Keratinocyte (primary cell): ENCODE measurements at regions not wholly inside any gene's neighbourhood (a gene's known extent, or its start where the extent isn't known, plus 50 kb on each side); places are given as distances from the start of the nearest gene placed in this dataset.
A peak's percentile ranks its signal among the peaks of the same experiment; 100 is the strongest.

Experiments
- DNase-seq: peaks from one replicate; pipeline ENCODE4 v3.0.0-alpha.2; 2011; ENCODE audit warnings: low read depth, missing footprints, low spot score
- FAIRE-seq: peaks from 2 replicates; lab custom pipeline; 2011; peaks lifted over from hg19 to GRCh38; lab: Jason Lieb, UNC
- H2AFZ ChIP-seq: 2 replicates; pipeline ENCODE4 v1.6.0; 2012; ENCODE audit warnings: low read length, control low read depth, inconsistent platforms; ENCODE audit not compliant: control insufficient read depth
- H3K27ac ChIP-seq: 2 replicates; pipeline ENCODE4 v1.5.1; 2011; ENCODE audit warnings: low read length; ENCODE audit not compliant: control insufficient read depth, insufficient read depth
- H3K27me3 ChIP-seq: 3 replicates; pipeline ENCODE4 v1.6.0; 2011; ENCODE audit warnings: low read length; ENCODE audit not compliant: control insufficient read depth, insufficient read depth; ENCODE audit errors: extremely low read depth
- H3K36me3 ChIP-seq, 2 experiments: 2 replicates in 1 of 2; 3 replicates in 1 of 2; pipeline ENCODE4 v1.5.1; 2011; ENCODE audit warnings: low read length in 2 of 2, mild to moderate bottlenecking in 1 of 2; ENCODE audit not compliant: control insufficient read depth in 2 of 2, insufficient read depth in 2 of 2; ENCODE audit errors: extremely low read depth in 1 of 2
- H3K4me1 ChIP-seq: 3 replicates; pipeline ENCODE4 v1.5.1; 2011; ENCODE audit warnings: low read length; ENCODE audit not compliant: control insufficient read depth, insufficient read depth; ENCODE audit errors: extremely low read depth
- H3K4me2 ChIP-seq: 3 replicates; pipeline ENCODE4 v1.6.0; 2011; ENCODE audit warnings: low read depth, low read length; ENCODE audit not compliant: control insufficient read depth, insufficient read depth; ENCODE audit errors: extremely low read depth
- H3K4me3 ChIP-seq, 3 experiments: fragments of 200-600 bp in 1 of 3; sonication (generic) in 1 of 3; 2 replicates in 2 of 3; 3 replicates in 1 of 3; pipeline ENCODE4 v1.5.1; 2011 to 2016; ENCODE audit warnings: low read length in 3 of 3, mild to moderate bottlenecking in 3 of 3, control low read depth in 2 of 3, inconsistent platforms in 1 of 3, low read depth in 1 of 3, mixed read lengths in 1 of 3, mixed run types in 1 of 3, moderate library complexity in 1 of 3; ENCODE audit not compliant: control insufficient read depth in 2 of 3, insufficient read depth in 2 of 3; ENCODE audit errors: extremely low read depth in 1 of 3
- H3K79me2 ChIP-seq: 2 replicates; pipeline ENCODE4 v1.6.0; 2012; ENCODE audit warnings: low read length; ENCODE audit not compliant: control insufficient read depth, insufficient read depth
- H3K9ac ChIP-seq: 3 replicates; pipeline ENCODE4 v1.6.0; 2011; ENCODE audit warnings: low read length; ENCODE audit not compliant: control insufficient read depth, insufficient read depth; ENCODE audit errors: extremely low read depth
- H3K9me1 ChIP-seq: 3 replicates; pipeline ENCODE4 v1.6.0; 2011; ENCODE audit warnings: low read length; ENCODE audit not compliant: control insufficient read depth, insufficient read depth; ENCODE audit errors: extremely low read depth
- H3K9me3 ChIP-seq: 2 replicates; pipeline ENCODE4 v1.5.1; 2012; ENCODE audit warnings: low read depth, low read length; ENCODE audit not compliant: control insufficient read depth
- H4K20me1 ChIP-seq: 3 replicates; pipeline ENCODE4 v1.6.0; 2011; ENCODE audit warnings: low read length; ENCODE audit not compliant: control insufficient read depth, insufficient read depth; ENCODE audit errors: extremely low read depth
- CTCF ChIP-seq, 3 experiments: IDR thresholded peaks in 1 of 3; conservative IDR thresholded peaks in 1 of 3; optimal IDR thresholded peaks in 1 of 3; 2 replicates in 2 of 3; 3 replicates in 1 of 3; pipeline versions ENCODE3 to v1.5.1; 2011; ENCODE audit warnings: low read length in 3 of 3, mild to moderate bottlenecking in 3 of 3, moderate library complexity in 2 of 3, control low read depth in 1 of 3, inconsistent platforms in 1 of 3; ENCODE audit not compliant: insufficient read depth in 2 of 3; ENCODE audit errors: extremely low read depth in 1 of 3
- EZH2 ChIP-seq: IDR thresholded peaks from one replicate; pipeline ENCODE4 v1.6.1; 2012; ENCODE audit warnings: inconsistent platforms, mild to moderate bottlenecking, low read length, moderate library complexity
- dilution Hi-C: fragments of 300-500 bp; cut with MboI; formaldehyde crosslinking; loops from one replicate; pipeline ENCODE4 v1.7.0; 2020; ENCODE audit warnings: low sequenced_read_pairs; ENCODE audit not compliant: extremely low pct_ligation_motif_present

GRCh38 chr15:47244361-47244760, 472.9 kb upstream of the SEMA6D start:
- Histone ChIP-seq H3K4me2 (no peak overlapping the region), H2AFZ (no peak overlapping the region), H4K20me1 (no peaks in the 10 kb centered on the region), H3K36me3 (no peaks in the 10 kb centered on the region), H3K9ac (no peak overlapping the region), H3K4me1 (no peaks in the 10 kb centered on the region), H3K27me3 (no peaks in the 10 kb centered on the region), H3K4me3 (no peak overlapping the region), H3K9me1 (no peaks in the 10 kb centered on the region), H3K79me2 (no peaks in the 10 kb centered on the region), H3K9me3 (no peaks in the 10 kb centered on the region), H3K27ac (no peak overlapping the region)
- FAIRE-seq: no peak
- DNase-seq: no peak
- TF ChIP-seq EZH2 (no peak), CTCF (optimal IDR thresholded peaks at IDR 0.05 in 1 of 3, IDR thresholded peaks at IDR 0.05 in 1 of 3, conservative IDR thresholded peaks at IDR 0.05 in 1 of 3; ENCODE audit: extremely low read depth in 1 of 3, insufficient read depth in 2 of 3, low read length in 3 of 3) (no peak)
- dilution Hi-C loops: no loop called here

DNA sequence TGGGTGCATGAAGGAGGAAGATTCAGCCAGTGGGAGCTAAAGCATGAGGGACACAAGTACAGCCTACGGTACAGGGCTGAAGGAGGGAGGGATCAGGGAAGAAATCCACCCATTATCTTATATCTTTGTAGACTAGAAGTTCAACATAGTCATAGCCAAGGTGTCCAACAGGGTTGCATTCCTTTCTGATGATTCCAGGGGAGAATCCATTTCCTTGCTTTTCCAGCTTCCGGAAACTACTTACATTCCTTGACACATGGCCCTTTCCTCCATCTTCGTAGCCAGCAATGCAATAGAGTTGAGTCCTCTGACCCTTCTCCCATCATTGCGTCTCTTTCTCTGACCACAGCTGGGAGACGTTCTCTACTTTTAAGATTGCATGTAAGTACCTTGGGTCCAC, 471.0 kb upstream of the SEMA6D start:
- Histone ChIP-seq H3K27ac (no peak overlapping the region), H3K27me3 (no peaks in the 10 kb centered on the region), H2AFZ (no peak overlapping the region), H3K79me2 (no peaks in the 10 kb centered on the region), H3K4me2 (no peak overlapping the region), H3K4me1 (no peaks in the 10 kb centered on the region), H3K9me3 (no peaks in the 10 kb centered on the region), H3K9ac (no peak overlapping the region), H3K36me3 (no peaks in the 10 kb centered on the region), H3K4me3 (no peak overlapping the region), H4K20me1 (no peaks in the 10 kb centered on the region), H3K9me1 (no peaks in the 10 kb centered on the region)
- peak; percentile 41 for FAIRE-seq
- dilution Hi-C loops: no loop called here
- TF ChIP-seq EZH2 (no peak), CTCF (optimal IDR thresholded peaks at IDR 0.05 in 1 of 3, IDR thresholded peaks at IDR 0.05 in 1 of 3, conservative IDR thresholded peaks at IDR 0.05 in 1 of 3; ENCODE audit: extremely low read depth in 1 of 3, insufficient read depth in 2 of 3, low read length in 3 of 3) (no peak)
- no peak for DNase-seq
